Inferior parietal cortex (tissue), 1 donor: ENCODE measurements at regions not wholly inside any gene's neighbourhood (a gene's known extent, or its start where the extent isn't known, plus 50 kb on each side); places are given as distances from the start of the nearest gene placed in this dataset.
"Not testable (repeated sequence)": the region's sequence is repeated elsewhere in the genome, so short reads cannot be mapped to it uniquely, and the experiment has no call there.

Experiments
- DNase-seq: peaks from one replicate; pipeline ENCODE4 v3.0.0-alpha.2; 2016; ENCODE audit errors: extremely low spot score

GRCh38 chr4:60865273-60865672 is 334.9 kb upstream of the ADGRL3 start:
- DNase-seq, result peak; percentile 34

GRCh38 chr4:60868232-60868960 is 331.7 kb upstream of the ADGRL3 start:
- no peak for DNase-seq

GRCh38 chr4:60879135-60879701 is 320.9 kb upstream of the ADGRL3 start:
- DNase-seq, result no peak

- DNase-seq, result peak; percentile 30
Measured at GRCh38 chr4:60884587-60884986, 315.5 kb upstream of the ADGRL3 start.

GRCh38 chr4:60885011-60885410 is 315.1 kb upstream of the ADGRL3 start:
- DNase-seq, result no peak

GRCh38 chr4:60890743-60891142 is 309.4 kb upstream of the ADGRL3 start:
- no peak for DNase-seq

- no peak for DNase-seq
Measured at GRCh38 chr4:60891947-60892346, 308.2 kb upstream of the ADGRL3 start.

GRCh38 chr4:60897415-60897814 is 302.7 kb upstream of the ADGRL3 start:
- no peak for DNase-seq

- DNase-seq, result no peak
Measured at GRCh38 chr4:60905162-60905561, 295.0 kb upstream of the ADGRL3 start.

GRCh38 chr4:60911127-60911526 is 289.0 kb upstream of the ADGRL3 start:
- DNase-seq, result no peak

- no peak for DNase-seq
Measured at GRCh38 chr4:60913002-60913401, 287.1 kb upstream of the ADGRL3 start.

GRCh38 chr4:60913671-60914070 is 286.5 kb upstream of the ADGRL3 start:
- no peak for DNase-seq

- not testable (repeated sequence) for DNase-seq
Measured at GRCh38 chr4:60921735-60922134, 278.4 kb upstream of the ADGRL3 start.

- DNase-seq, result no peak
Measured at GRCh38 chr4:60923075-60923474, 277.1 kb upstream of the ADGRL3 start.

GRCh38 chr4:60926624-60927023 is 273.5 kb upstream of the ADGRL3 start:
- no peak for DNase-seq

GRCh38 chr4:60930866-60931265 is 269.3 kb upstream of the ADGRL3 start:
- no peak for DNase-seq

- DNase-seq, result peak; percentile 18
Measured at GRCh38 chr4:60934566-60935295, 265.4 kb upstream of the ADGRL3 start.

GRCh38 chr4:60938181-60938580 is 261.9 kb upstream of the ADGRL3 start:
- DNase-seq, result no peak

GRCh38 chr4:60938621-60939020 is 261.5 kb upstream of the ADGRL3 start:
- DNase-seq, result no peak

GRCh38 chr4:60944060-60944459 is 256.1 kb upstream of the ADGRL3 start:
- no peak for DNase-seq

GRCh38 chr4:60945641-60946040 is 254.5 kb upstream of the ADGRL3 start:
- no peak for DNase-seq

GRCh38 chr4:60948008-60948407 is 252.1 kb upstream of the ADGRL3 start:
- no peak for DNase-seq

GRCh38 chr4:60952921-60953320 is 247.2 kb upstream of the ADGRL3 start:
- DNase-seq, result no peak
